Activated CD8-positive, alpha-beta memory T cell treated with anti-CD3 and anti-CD28 coated beads for 4 hours (primary cell): ENCODE measurements at regions not wholly inside any gene's neighbourhood (a gene's known extent, or its start where the extent isn't known, plus 50 kb on each side); places are given as distances from the start of the nearest gene placed in this dataset.

Experiments used
- DNase-seq, 2 donors: peaks; one replicate each; pipeline ENCODE4 v3.0.0-alpha.2; 2020; ENCODE audit warnings: low read depth in 2 of 2

- no peak for DNase-seq
Observed at GRCh38 chr2:16136461-16137035, 196.2 kb downstream of the MYCN start.

- DNase-seq: no peak
Observed at GRCh38 chr2:16135913-16136310, 195.6 kb downstream of the MYCN start.

GRCh38 chr2:16135196-16135912 lies 195.0 kb downstream of the MYCN start:
- no peak for DNase-seq

GRCh38 chr2:16134436-16135165 lies 194.3 kb downstream of the MYCN start:
- no peak for DNase-seq

- no peak for DNase-seq
Observed at GRCh38 chr2:16130906-16131400, 190.6 kb downstream of the MYCN start.

- no peak for DNase-seq
Observed at GRCh38 chr2:16130541-16130880, 190.2 kb downstream of the MYCN start.

- no peak for DNase-seq
Observed at GRCh38 chr2:16129716-16130540, 189.6 kb downstream of the MYCN start.

- DNase-seq: no peak
Observed at GRCh38 chr2:16128746-16129610, 188.6 kb downstream of the MYCN start.

GRCh38 chr2:16127958-16128357 lies 187.6 kb downstream of the MYCN start:
- DNase-seq: no peak

- no peak for DNase-seq
Observed at GRCh38 chr2:16127276-16127940, 187.1 kb downstream of the MYCN start.

- no peak for DNase-seq
Observed at GRCh38 chr2:16126517-16127275, 186.3 kb downstream of the MYCN start.

- no peak for DNase-seq
Observed at GRCh38 chr2:16125614-16126516, 185.5 kb downstream of the MYCN start.

GRCh38 chr2:16124881-16125613 lies 184.7 kb downstream of the MYCN start:
- no peak for DNase-seq

GRCh38 chr2:16123856-16124780 lies 183.8 kb downstream of the MYCN start:
- no peak for DNase-seq

- no peak for DNase-seq
Observed at GRCh38 chr2:16123421-16123820, 183.1 kb downstream of the MYCN start.

- no peak for DNase-seq
Observed at GRCh38 chr2:16122556-16122955, 182.2 kb downstream of the MYCN start.

GRCh38 chr2:16121986-16122390 lies 181.6 kb downstream of the MYCN start:
- DNase-seq: no peak
